Endothelial cell of umbilical vein (primary cell): ENCODE measurements at regions not wholly inside any gene's neighbourhood (a gene's known extent, or its start where the extent isn't known, plus 50 kb on each side); places are given as distances from the start of the nearest gene placed in this dataset.

Experiments used
- BruUV-seq: library from RNA; stranded (reverse); fragments of 400-500 nt; replicated peaks from 2 replicates; lab custom pipeline; 2021; lab: Mats Ljungman, UMichigan
- CTCF ChIA-PET: fragments of 300-600, 350-600 bp; sonication (Branson Sonifier 250); formaldehyde crosslinking; loops from one replicate; lab custom pipeline; 2021; ENCODE audit warnings: antibody characterized with exemption, inconsistent platforms; lab: Charles Lee
- POLR2A ChIA-PET: fragments of 300-600, 350-600 bp; sonication (Branson Sonifier 250); formaldehyde crosslinking; loops from one replicate; lab custom pipeline; 2021; ENCODE audit warnings: antibody characterized with exemption, inconsistent platforms; lab: Charles Lee
- DNase-seq: peaks from one replicate; pipeline ENCODE4 v3.0.0-alpha.2; 2011; ENCODE audit warnings: low read depth, low spot score
- FAIRE-seq: peaks from 2 replicates; lab custom pipeline; 2011; peaks lifted over from hg19 to GRCh38; lab: Jason Lieb, UNC
- H2AFZ ChIP-seq: 2 replicates; pipeline ENCODE4 v1.6.0; 2012; ENCODE audit warnings: low read depth, low read length, control low read depth, inconsistent platforms
- H3K27ac ChIP-seq: 2 replicates; pipeline ENCODE4 v1.5.1; 2011; ENCODE audit warnings: low read depth, mild to moderate bottlenecking, control low read depth, low read length, moderate library complexity; ENCODE audit not compliant: insufficient read depth
- H3K27me3 ChIP-seq, 2 experiments: 2 replicates each; pipeline versions ENCODE4 v1.6.0 to v1.6.1; 2011; ENCODE audit warnings: low read length in 2 of 2, mixed read lengths in 1 of 2; ENCODE audit not compliant: control insufficient read depth in 2 of 2, insufficient read depth in 2 of 2
- H3K36me3 ChIP-seq, 2 experiments: 2 replicates in 1 of 2; 3 replicates in 1 of 2; pipeline ENCODE4 v1.5.1; 2011; ENCODE audit warnings: low read length in 2 of 2, mild to moderate bottlenecking in 1 of 2, moderate library complexity in 1 of 2; ENCODE audit not compliant: control insufficient read depth in 2 of 2, insufficient read depth in 2 of 2; ENCODE audit errors: extremely low read depth in 1 of 2
- H3K4me1 ChIP-seq: 3 replicates; pipeline ENCODE4 v1.5.1; 2011; ENCODE audit warnings: mild to moderate bottlenecking, low read length; ENCODE audit not compliant: control insufficient read depth, insufficient read depth; ENCODE audit errors: extremely low read depth
- H3K4me2 ChIP-seq: 2 replicates; pipeline ENCODE4 v1.6.1; 2011; ENCODE audit warnings: low read length, control low read depth, mixed read lengths; ENCODE audit not compliant: insufficient read depth
- H3K4me3 ChIP-seq, 3 experiments: fragments of 200-600 bp in 1 of 3; sonication (generic), shearing (Covaris generic) in 1 of 3; replicated peaks in 1 of 3; 2 replicates each; pipeline ENCODE4 v1.5.1; 2011 to 2016; ENCODE audit warnings: control low read depth in 3 of 3, low read length in 3 of 3, mild to moderate bottlenecking in 2 of 3, inconsistent platforms in 1 of 3, low read depth in 1 of 3, moderate library complexity in 1 of 3; ENCODE audit not compliant: insufficient read depth in 1 of 3
- H3K79me2 ChIP-seq: 2 replicates; pipeline ENCODE4 v1.6.0; 2012; ENCODE audit warnings: low read length, inconsistent platforms; ENCODE audit not compliant: control insufficient read depth, insufficient read depth
- H3K9ac ChIP-seq: replicated peaks from 2 replicates; pipeline ENCODE3; 2011; ENCODE audit warnings: low read length, control low read depth; ENCODE audit not compliant: insufficient read depth; ENCODE audit errors: extremely low read depth
- H3K9me1 ChIP-seq: replicated peaks from 3 replicates; pipeline ENCODE4 v1.6.0; 2011; ENCODE audit warnings: mild to moderate bottlenecking, low read length; ENCODE audit not compliant: control insufficient read depth, insufficient read depth; ENCODE audit errors: extremely low read depth
- H3K9me3 ChIP-seq: replicated peaks from 2 replicates; pipeline ENCODE4 v1.5.1; 2012; ENCODE audit warnings: low read length, inconsistent platforms; ENCODE audit not compliant: control insufficient read depth, insufficient read depth
- H4K20me1 ChIP-seq: replicated peaks from 2 replicates; pipeline ENCODE3; 2011; ENCODE audit warnings: mild to moderate bottlenecking, low read length; ENCODE audit not compliant: control insufficient read depth, insufficient read depth; ENCODE audit errors: extremely low read depth
- CTCF ChIP-seq, 2 donors: IDR thresholded peaks; 1 replicate in 1 of 2; 2 replicates in 1 of 2; pipeline ENCODE4 v1.5.1; 2011; ENCODE audit warnings: low read length in 2 of 2, mild to moderate bottlenecking in 2 of 2, moderate library complexity in 2 of 2, control low read depth in 1 of 2, inconsistent platforms in 1 of 2, low read depth in 1 of 2; ENCODE audit not compliant: insufficient read depth in 1 of 2; ENCODE audit errors: extremely low read depth in 1 of 2
- EZH2 ChIP-seq: IDR thresholded peaks from 2 replicates; pipeline ENCODE4 v1.6.1; 2012; ENCODE audit warnings: borderline replicate concordance, low read depth, mild to moderate bottlenecking, moderate library complexity, low read length, inconsistent platforms; ENCODE audit not compliant: severe bottlenecking
- FOS ChIP-seq: IDR thresholded peaks from 2 replicates; pipeline ENCODE4 v1.6.1; 2011; ENCODE audit warnings: mild to moderate bottlenecking, low read length, moderate library complexity, borderline replicate concordance; ENCODE audit not compliant: insufficient read depth
- GATA2 ChIP-seq: IDR thresholded peaks from 2 replicates; pipeline ENCODE4 v1.7.0; 2011; ENCODE audit warnings: low read depth, mild to moderate bottlenecking, moderate library complexity, mixed read lengths, low read length; ENCODE audit not compliant: insufficient read length, insufficient read depth
- MYC ChIP-seq: IDR thresholded peaks from one replicate; pipeline ENCODE4 v1.6.1; 2011; ENCODE audit warnings: mild to moderate bottlenecking, low read depth, low read length
- dilution Hi-C: fragments of 300-500 bp; cut with MboI; formaldehyde crosslinking; loops from one replicate; pipeline ENCODE4 v1.15.0; 2019; ENCODE audit warnings: low sequenced_read_pairs; ENCODE audit not compliant: extremely low pct_ligation_motif_present
- intact Hi-C: fragments of 100-400 bp; cut with micrococcal nuclease; formaldehyde crosslinking; loops from one replicate; pipeline ENCODE4 v1.10.0; 2022

DNA sequence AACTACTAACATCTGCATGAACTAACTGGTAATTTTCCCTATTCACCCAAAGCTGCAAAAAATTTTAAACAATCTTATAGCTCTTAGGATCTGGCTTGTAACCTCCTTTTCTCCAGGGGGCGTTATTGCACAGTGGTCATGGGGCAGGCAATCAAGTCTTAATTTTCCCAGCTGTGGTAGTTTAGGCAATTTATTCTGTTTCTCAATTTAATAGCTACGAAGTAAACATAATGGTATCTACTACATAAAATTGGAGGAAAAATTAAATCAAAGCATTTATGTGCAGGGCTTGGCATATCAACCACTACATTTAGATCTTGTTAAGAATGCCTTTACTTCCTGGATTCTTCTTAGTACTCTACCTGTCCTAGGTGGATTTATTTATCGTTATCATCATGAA, 137.4 kb upstream of the GUCY1A1 start:
- Histone ChIP-seq H2AFZ (no peak overlapping the region), H3K36me3 (no peaks in the 10 kb centered on the region), H3K4me1 (peaks cover 13% of the 10 kb centered on the region), H3K79me2 (no peaks in the 10 kb centered on the region), H3K27ac (no peak overlapping the region), H3K9me1 (no peaks in the 10 kb centered on the region), H4K20me1 (no peaks in the 10 kb centered on the region), H3K4me2 (no peak overlapping the region), H3K27me3 (no peaks in the 10 kb centered on the region), H3K9me3 (no peaks in the 10 kb centered on the region), H3K4me3 (no peak overlapping the region), H3K9ac (no peak overlapping the region)
- POLR2A ChIA-PET: no interaction called here
- CTCF ChIA-PET: interaction anchor here (0.6 to 3.3 kb wide), 45 partner anchors 10 to 424 kb away, joined by 3 to 100 read pairs (median 4); partner anchors contain the start of genes CTSO, GUCY1A1 and GUCY1B1
- FAIRE-seq: no peak
- dilution Hi-C loops (no loop called here), intact Hi-C loops (loop anchor here (1.0 to 2.0 kb wide), 3 partner anchors 87 to 258 kb away; partner anchors contain the start of gene GUCY1A1)
- peak; percentile 74 for DNase-seq
- no TSS peak for BruUV-seq
- peak; percentile 29 to 43 for TF ChIP-seq CTCF (IDR thresholded peaks at IDR 0.05; ENCODE audit: extremely low read depth in 1 of 2, insufficient read depth in 1 of 2, low read depth in 1 of 2, low read length in 2 of 2)
- no peak for TF ChIP-seq FOS

DNA sequence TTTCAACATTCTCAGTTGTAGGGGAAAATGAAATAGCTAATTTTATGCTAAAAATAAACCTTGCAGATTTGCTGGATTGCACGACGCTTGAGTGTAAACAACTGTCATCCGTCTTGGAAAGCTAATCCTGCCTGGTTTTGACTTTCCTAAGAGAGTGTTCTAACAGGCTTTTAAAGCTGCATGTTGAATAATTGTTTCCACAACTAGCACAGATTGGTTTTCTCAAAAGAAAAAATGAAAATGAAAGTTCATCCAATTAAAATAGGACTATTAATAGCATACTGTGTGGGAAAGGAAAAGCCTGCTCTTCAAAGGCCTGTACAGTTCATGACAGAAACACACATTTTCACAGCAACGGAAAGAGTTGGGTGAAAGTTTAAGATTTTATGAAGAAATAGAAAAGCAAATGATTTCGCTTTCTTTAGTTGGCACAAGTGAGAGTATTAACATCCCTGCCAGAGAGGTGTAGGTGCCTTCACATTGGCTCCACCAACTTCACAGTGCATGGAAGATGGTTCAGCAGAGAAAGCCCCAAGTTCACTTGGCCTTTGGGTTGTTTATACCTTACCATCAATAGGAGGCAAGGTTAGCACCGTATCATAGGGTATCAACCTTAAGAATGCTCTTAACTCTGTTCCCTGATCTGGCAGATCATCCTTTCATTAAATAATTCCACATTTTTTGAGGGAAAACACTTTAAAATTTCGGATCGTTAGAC, 140.0 kb upstream of the GUCY1A1 start:
- H3K4me1 ChIP-seq: peaks cover 13% of the 10 kb centered on the region
- ChIA-PET POLR2A (no interaction called here), CTCF (no interaction called here)
- no peak overlapping the region for H3K9ac ChIP-seq
- no peaks in the 10 kb centered on the region for H3K36me3 ChIP-seq
- dilution Hi-C loops: no loop called here
- no peaks in the 10 kb centered on the region for H3K9me3 ChIP-seq
- DNase-seq: peak; percentile 86
- H3K79me2 ChIP-seq: no peaks in the 10 kb centered on the region
- peak overlapping the region; percentile 46 for H2AFZ ChIP-seq
- no peak overlapping the region for H3K4me3 ChIP-seq
- FAIRE-seq: no peak
- TF ChIP-seq EZH2 (no peak), CTCF (IDR thresholded peaks at IDR 0.05; ENCODE audit: extremely low read depth in 1 of 2, insufficient read depth in 1 of 2, low read depth in 1 of 2, low read length in 2 of 2) (no peak), MYC (no peak), FOS (no peak), GATA2 (no peak)
- H3K27me3 ChIP-seq: no peaks in the 10 kb centered on the region
- H4K20me1 ChIP-seq: no peaks in the 10 kb centered on the region
- intact Hi-C loops: no loop called here
- no peak overlapping the region for H3K27ac ChIP-seq
- no peaks in the 10 kb centered on the region for H3K9me1 ChIP-seq
- BruUV-seq: no TSS peak
- H3K4me2 ChIP-seq: no peak overlapping the region
